ENCODE measurements at regions not wholly inside any gene's neighbourhood (a gene's known extent, or its start where the extent isn't known, plus 50 kb on each side); places are given as distances from the start of the nearest gene placed in this dataset.

- Histone ChIP-seq H3K79me2 (ENCODE audit: insufficient read depth, low read length) (no peaks in the 10 kb centered on the region), H4K20me1 (ENCODE audit: insufficient read depth, low read length, poor library complexity, severe bottlenecking) (no peaks in the 10 kb centered on the region), H3K9me2 (replicated peaks; ENCODE audit: low read depth, low read length) (no peaks in the 10 kb centered on the region), H2AFZ (ENCODE audit: low read length) (no peak overlapping the region), H3K4me2 (ENCODE audit: low read depth, low read length, poor library complexity, severe bottlenecking) (no peak overlapping the region), H3K4me3 (ENCODE audit: low read length, poor library complexity, severe bottlenecking) (no peak overlapping the region), H3F3A (ENCODE audit: low read depth) (no peaks in the 10 kb centered on the region), H3K4me1 (ENCODE audit: insufficient read depth, low read length, poor library complexity, severe bottlenecking) (no peaks in the 10 kb centered on the region), H3K9ac (ENCODE audit: low read depth, low read length, poor library complexity, severe bottlenecking) (no peak overlapping the region), H3K27me3 (ENCODE audit: insufficient read depth, low read length, poor library complexity, severe bottlenecking) (no peaks in the 10 kb centered on the region), H3K9me3 (ENCODE audit: insufficient read depth, low read depth, low read length) (peaks cover 9% of the 10 kb centered on the region; the same call in 1 of the 2 replicates), H3K36me3 (ENCODE audit: insufficient read depth, low read length) (no peaks in the 10 kb centered on the region)
- TF ChIP-seq EZH2phosphoT487 (IDR thresholded peaks at IDR 0.05; ENCODE audit: borderline replicate concordance) (no peak), CTCF (conservative IDR thresholded peaks at IDR 0.05; ENCODE audit: low read length) (no peak)
These were observed 2791.0 kb upstream of the PCDH20 start for GRCh38 chr13:64206430-64207225.

- H3K79me2 ChIP-seq (ENCODE audit: insufficient read depth, low read length): no peaks in the 10 kb centered on the region
- no peaks in the 10 kb centered on the region for H3F3A ChIP-seq (ENCODE audit: low read depth)
- TF ChIP-seq EZH2phosphoT487 (IDR thresholded peaks at IDR 0.05; ENCODE audit: borderline replicate concordance) (no peak), CTCF (conservative IDR thresholded peaks at IDR 0.05; ENCODE audit: low read length) (no peak)
- H2AFZ ChIP-seq (ENCODE audit: low read length): 0 out of 2 replicates have a peak overlapping the region, but pooled peaks have one; percentile 16
- H3K36me3 ChIP-seq (ENCODE audit: insufficient read depth, low read length): no peaks in the 10 kb centered on the region
- no peak overlapping the region for H3K4me2 ChIP-seq (ENCODE audit: low read depth, low read length, poor library complexity, severe bottlenecking)
- H3K4me3 ChIP-seq (ENCODE audit: low read length, poor library complexity, severe bottlenecking): no peak overlapping the region
- no peaks in the 10 kb centered on the region for H3K27me3 ChIP-seq (ENCODE audit: insufficient read depth, low read length, poor library complexity, severe bottlenecking)
- no peak overlapping the region for H3K9ac ChIP-seq (ENCODE audit: low read depth, low read length, poor library complexity, severe bottlenecking)
- H3K9me3 ChIP-seq (ENCODE audit: insufficient read depth, low read depth, low read length): peaks cover 5% of the 10 kb centered on the region; the same call in 1 of the 2 replicates
- no peaks in the 10 kb centered on the region for H4K20me1 ChIP-seq (ENCODE audit: insufficient read depth, low read length, poor library complexity, severe bottlenecking)
- no peaks in the 10 kb centered on the region for H3K4me1 ChIP-seq (ENCODE audit: insufficient read depth, low read length, poor library complexity, severe bottlenecking)
- H3K9me2 ChIP-seq (replicated peaks; ENCODE audit: low read depth, low read length): no peaks in the 10 kb centered on the region
These were observed 2786.9 kb upstream of the PCDH20 start for GRCh38 chr13:64202517-64202916.

- no peak overlapping the region for H3K4me2 ChIP-seq (ENCODE audit: low read depth, low read length, poor library complexity, severe bottlenecking)
- H3K79me2 ChIP-seq (ENCODE audit: insufficient read depth, low read length): no peaks in the 10 kb centered on the region
- no peaks in the 10 kb centered on the region for H3K4me1 ChIP-seq (ENCODE audit: insufficient read depth, low read length, poor library complexity, severe bottlenecking)
- no peaks in the 10 kb centered on the region for H3F3A ChIP-seq (ENCODE audit: low read depth)
- H3K27me3 ChIP-seq (ENCODE audit: insufficient read depth, low read length, poor library complexity, severe bottlenecking): no peaks in the 10 kb centered on the region
- no peaks in the 10 kb centered on the region for H3K9me3 ChIP-seq (ENCODE audit: insufficient read depth, low read depth, low read length)
- TF ChIP-seq CTCF (conservative IDR thresholded peaks at IDR 0.05; ENCODE audit: low read length): no peak
- no peak for TF ChIP-seq EZH2phosphoT487 (IDR thresholded peaks at IDR 0.05; ENCODE audit: borderline replicate concordance)
- no peaks in the 10 kb centered on the region for H4K20me1 ChIP-seq (ENCODE audit: insufficient read depth, low read length, poor library complexity, severe bottlenecking)
- H3K36me3 ChIP-seq (ENCODE audit: insufficient read depth, low read length): no peaks in the 10 kb centered on the region
- H3K9me2 ChIP-seq (replicated peaks; ENCODE audit: low read depth, low read length): no peaks in the 10 kb centered on the region
- H2AFZ ChIP-seq (ENCODE audit: low read length): no peak overlapping the region
- no peak overlapping the region for H3K4me3 ChIP-seq (ENCODE audit: low read length, poor library complexity, severe bottlenecking)
- H3K9ac ChIP-seq (ENCODE audit: low read depth, low read length, poor library complexity, severe bottlenecking): no peak overlapping the region
These were observed 2781.6 kb upstream of the PCDH20 start for GRCh38 chr13:64197232-64197631.

All from Loucy (cell line).